GM19328 (cell line): ENCODE measurements at regions not wholly inside any gene's neighbourhood (a gene's known extent, or its start where the extent isn't known, plus 50 kb on each side); places are given as distances from the start of the nearest gene placed in this dataset.
"Not testable (repeated sequence)": the region's sequence is repeated elsewhere in the genome, so short reads cannot be mapped to it uniquely, and the experiment has no call there.

Experiments
- ATAC-seq: cut with Tn5 transposase; IDR thresholded peaks from one replicate; pipeline ENCODE4 v1.9.1; 2021; ENCODE audit warnings: mild to moderate bottlenecking, moderate library complexity; ENCODE audit not compliant: unreplicated experiment

DNA sequence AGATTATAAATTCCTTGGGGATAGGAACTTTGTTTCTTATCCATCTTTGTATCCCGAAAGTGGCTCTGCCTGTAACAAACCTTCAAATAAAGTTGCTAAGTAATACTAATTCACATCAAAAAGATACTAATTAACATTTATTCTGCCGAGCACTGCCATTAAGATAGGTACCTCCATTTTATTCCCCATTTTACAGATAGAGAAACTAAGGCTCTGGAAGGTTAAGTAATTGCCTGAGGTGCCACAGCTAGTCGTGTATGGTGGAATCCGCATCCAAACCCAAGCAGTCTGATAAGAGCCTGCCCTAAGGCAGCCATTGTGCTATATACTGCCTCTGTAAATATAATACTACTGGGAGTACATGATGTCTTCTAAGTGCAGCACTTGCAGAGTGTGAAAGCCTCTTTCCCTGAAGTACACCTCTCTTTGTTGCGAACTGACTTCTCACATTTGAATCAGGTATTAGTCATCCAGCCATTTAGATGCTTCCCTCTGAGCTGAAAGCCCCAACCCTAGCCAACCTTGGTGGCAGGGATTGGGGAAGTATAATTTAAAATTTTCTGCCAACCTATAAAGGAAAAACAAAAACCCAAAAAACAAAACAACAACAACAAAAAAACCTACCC lies 78.5 kb upstream of the CHD2 start:
- ATAC-seq, result no peak

DNA sequence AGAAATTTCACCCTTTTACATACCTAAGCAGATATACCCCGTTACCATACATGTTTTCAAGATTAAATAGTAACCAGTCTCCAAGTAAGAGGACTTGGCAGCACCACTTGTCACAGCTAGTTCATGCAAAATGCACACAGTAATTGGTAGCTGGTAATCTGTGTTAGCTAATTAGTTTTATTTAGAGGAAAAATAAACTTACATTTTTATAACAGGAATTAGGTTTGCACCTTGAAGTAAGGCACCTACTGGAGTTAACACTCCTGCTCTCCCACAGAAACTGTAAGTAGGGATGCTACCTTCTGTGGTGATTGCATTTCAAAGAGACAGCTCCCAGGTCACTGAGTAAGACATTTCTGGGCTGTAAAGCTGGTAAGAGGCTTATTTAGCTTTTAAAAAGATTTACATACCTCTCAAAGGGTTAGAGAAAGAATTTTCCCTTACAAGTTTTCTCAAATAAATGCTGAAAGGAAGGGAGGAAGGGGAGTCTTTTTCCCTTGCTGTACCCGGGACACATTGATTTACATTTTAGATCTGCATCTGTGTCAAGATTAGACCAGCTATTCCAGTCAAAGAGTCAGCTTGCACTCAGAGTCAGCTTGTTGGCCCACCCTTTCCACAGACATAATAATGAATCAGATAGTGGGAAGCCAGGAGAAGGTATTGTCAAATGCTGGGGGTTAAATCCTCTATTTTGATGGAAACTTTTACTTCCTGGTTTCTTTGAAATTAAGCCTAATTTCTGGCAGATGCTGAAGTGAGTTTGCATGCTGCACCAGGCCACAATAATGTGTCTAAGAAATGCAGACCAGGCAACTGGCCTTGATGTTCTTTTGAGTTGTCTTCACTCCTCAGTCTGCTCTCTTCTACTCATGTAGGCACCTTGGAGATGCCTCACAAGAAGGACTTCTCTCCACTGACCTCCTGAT lies 77.6 kb upstream of the CHD2 start:
- no peak for ATAC-seq

DNA sequence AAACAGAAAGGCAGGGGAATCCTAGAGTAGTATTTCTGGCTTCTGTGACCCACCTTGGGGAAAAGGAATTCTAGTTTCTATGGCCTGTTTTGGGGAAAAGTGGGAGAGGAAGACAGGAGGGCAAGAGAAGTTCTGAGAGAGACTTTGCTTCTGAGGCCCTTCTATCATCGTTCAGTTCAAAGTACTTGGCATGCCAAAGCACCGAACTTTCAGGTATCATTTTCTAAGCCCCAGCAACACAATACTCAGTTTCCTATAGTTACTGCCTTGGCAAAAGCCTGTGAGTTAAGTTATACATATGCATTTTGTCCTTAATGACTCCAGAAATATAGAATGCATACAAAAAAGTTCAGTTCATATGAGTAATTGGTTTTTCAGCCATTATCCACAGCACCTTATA lies 74.1 kb upstream of the CHD2 start:
- ATAC-seq, result no peak

DNA sequence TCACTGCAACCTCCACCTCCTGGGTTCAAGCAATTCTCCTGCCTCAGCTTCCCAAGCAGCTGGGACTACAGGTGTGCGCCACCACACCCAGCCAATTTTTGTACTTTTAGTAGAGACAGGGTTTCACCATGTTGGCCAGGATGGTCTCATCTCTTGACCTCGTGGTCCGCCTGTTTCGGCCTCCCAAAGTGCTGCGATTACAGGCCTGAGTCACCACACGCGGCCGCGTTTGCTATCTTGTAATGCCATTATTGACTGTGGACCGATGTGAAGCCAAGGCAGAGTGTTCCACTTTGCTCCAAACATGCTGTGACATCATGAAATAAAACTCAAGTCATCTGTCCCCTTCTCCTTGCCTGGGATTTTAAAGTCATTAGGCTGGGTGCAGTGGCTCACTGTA lies 72.1 kb upstream of the CHD2 start:
- ATAC-seq, result not testable (repeated sequence)

DNA sequence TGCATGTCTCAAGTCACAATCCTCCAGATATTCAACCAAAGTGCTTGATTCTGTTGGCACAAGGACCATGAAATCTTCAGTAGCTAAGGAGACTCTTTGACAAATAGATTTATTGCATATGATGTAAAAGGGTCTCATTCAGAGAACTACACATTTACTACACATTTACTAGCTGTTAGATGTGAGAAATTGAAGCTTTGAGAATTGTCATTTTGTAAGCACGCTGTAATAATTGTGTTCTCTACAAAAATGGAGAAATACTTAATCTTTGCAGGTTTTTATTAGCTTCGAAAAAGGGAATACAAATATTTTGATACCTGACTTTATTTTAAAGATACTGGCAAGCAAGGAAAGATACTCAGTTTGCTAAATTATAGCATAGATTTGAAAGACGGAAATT lies 70.2 kb upstream of the CHD2 start:
- no peak for ATAC-seq

DNA sequence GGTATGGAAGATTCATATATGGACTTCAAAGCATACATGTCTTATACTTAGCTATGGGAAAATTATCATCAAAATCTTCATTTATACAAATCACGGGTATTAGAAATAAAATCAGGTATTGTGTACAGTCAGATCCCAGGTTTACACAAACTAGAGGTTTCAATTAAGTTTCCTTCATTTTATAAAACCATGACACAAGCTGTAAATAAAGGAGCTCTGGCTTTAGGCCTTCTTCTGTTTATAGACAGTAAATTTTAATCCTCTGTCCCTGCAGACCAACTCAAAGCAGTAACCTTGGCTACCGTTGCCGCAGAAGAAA lies 68.8 kb upstream of the CHD2 start:
- ATAC-seq, result no peak

DNA sequence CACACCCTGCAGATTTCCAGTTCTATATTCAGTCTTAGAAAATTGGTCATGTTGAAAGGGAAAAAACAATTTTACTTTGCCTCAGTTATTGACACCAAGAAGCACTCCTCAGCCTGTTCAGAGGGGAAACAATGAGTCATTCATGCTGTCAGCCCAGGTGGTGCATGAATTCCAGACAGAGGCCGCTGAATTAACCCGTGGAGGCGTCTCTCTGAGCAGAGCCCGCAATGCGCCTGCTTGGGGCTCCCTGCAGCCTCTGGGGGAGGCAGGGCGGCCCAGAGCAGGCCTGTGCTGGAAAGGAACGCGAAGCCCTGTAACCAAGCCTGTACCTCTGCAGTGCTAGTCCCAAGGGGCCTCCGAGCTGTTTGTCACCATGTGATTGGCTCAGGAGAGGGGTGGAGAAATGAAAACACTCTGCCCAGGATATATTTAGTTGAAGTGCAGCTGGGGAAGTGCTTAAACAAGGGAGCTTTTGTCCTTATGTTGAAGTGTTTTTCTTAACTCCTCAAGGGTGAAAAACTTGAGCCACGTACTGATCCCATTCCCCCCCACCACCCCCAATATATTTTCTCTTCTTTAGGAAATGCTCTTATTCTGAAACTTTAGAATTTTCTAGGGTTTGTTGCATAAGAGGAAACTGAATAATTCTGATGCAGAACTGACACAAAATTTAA lies 68.3 kb upstream of the CHD2 start:
- ATAC-seq, result peak; percentile 97

DNA sequence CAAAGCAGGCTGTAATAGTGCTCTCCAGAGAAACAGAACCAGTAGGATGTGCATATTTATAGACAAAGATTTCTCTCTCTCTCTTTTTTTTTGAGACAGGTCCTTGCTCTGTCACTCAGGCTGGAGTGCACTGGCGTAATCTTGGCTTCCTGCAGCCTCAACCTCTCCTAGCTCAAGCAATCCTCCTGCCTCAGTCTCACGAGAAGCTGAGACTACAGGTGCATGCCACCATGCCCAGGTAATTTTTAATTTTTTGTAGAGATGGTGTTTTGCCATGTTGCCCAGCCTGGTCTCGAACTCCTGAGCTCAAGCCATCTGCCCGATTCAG lies 67.1 kb upstream of the CHD2 start:
- no peak for ATAC-seq

DNA sequence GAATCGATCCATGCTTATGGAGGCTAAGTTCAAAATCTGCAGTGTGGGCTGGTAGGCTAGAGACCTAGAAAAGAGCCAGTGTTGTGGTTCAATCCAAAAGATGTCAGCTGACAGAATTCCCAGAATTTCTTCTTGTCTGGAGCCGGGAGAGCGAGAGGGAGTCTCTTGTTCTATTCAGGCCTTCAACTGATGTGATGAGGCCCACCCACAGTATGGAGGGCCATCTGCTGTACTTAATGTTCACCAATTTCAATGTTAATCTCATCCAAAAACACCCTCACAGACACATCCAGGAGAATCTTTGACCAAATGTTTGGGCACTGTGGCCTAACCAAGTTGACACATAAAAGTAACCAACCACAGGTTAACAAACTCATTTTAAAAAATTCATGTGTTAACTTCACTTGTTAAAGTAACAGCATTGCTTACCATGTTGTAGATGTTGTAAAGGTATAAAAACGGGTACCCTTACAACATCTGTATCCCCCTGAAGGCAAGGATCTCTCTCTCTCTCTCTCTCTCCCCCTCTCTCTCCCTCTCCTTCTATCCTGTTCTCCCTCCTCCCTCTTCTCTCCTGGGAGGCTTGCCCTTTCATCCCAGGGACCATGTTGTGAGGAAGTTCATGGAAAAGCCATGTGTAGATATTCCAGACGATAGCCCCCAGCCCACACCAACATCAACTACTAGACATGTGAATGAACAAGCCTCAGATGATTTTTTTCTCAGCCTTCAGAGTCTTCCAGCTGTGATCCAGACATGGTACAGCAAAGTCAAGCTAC lies 66.4 kb upstream of the CHD2 start:
- no peak for ATAC-seq

DNA sequence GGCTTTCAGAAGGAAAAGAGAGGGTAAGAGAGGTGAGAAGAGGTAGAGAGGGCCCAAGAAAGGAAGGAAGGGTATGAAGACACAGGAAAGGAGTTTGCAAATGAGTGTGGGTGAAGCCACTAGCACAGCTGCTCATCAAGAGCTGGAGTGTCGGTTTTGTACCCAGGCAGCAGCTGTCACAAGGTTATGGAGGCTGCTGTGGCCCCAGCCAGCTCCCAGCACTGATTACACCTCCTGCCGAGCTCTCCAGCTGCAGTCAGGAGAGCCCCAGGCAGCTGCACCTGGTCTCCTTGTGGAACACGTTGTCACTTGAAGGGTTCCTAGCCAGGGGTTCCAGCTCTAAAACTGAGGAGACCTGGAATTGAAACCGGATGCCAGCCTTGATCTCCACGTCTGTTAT lies 60.4 kb upstream of the CHD2 start:
- peak; percentile 91 for ATAC-seq

DNA sequence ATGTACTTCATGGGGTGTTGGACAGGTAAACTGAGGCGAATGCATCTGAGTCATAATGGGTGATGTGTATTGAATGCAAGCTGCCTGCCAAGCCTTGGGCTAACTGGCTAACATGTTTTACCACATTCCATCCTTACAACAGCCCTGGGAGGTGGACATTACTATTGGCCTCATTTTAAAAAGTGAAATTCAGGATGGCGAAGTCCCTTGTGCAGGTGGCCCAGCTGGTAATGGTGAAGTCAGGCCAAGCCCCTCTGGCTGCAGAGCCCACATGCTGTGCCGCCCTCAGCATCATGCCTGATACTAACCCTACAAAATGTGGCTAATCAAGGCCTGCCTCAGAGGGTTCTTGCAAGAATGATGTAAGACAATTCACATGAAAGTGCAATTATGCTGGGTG lies 60.0 kb upstream of the CHD2 start:
- ATAC-seq, result no peak

DNA sequence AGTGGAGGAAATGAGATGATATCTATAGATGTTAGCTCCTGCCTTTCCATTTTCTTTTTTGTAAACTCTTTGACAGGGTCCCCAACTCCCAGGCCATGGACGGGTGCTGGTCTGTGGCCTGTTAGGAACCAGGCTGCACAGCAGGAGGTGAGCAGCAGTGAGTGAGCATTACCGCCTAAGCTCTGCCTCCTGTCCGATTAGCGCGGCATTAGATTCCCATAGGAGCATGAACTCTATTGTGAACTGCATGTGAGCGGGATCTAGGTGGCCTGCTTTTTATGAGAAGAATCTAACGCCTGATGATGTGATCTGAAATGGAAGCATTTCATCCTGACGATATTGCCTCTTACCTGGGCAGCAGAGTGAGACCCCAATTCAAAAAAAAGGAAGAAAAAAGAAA lies 56.8 kb upstream of the CHD2 start:
- no peak for ATAC-seq

DNA sequence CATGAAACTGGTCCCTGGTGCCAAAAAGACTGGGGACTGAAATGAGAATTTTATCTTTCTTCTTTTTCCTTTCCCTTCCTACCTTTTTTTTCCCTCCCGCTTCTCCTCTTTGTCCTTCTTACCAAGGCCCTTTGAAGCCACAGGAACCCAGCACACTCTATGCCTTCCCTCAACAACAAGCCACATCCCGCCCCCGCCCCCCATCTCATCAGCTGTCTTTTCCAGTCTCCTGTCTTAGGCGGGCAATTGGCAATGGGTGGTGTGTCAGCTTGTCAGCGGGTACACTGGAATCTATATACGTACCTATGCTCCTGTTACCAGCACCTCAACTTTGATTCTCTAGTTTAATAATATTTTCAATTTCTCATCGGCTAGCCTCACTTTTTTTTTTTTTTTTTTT lies 56.3 kb upstream of the CHD2 start:
- ATAC-seq, result no peak

DNA sequence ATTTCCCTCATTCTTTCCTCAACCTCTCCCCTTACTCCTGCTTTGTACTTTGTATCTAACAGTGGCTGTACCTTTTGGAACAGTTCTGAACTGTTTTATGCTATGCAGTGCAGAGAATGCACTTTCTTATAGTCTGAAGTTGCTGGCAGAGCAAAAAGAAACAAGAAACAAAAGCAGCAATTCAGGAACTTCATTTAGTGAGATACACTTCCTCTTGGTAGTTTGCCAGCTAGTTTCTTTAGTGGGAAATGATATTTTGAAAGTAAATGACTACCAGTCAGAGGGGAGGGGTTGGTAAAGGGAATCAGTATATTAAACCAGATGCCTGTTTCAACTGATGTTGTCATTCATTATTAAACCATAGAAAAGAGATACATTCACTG lies 55.0 kb upstream of the CHD2 start:
- ATAC-seq, result no peak

DNA sequence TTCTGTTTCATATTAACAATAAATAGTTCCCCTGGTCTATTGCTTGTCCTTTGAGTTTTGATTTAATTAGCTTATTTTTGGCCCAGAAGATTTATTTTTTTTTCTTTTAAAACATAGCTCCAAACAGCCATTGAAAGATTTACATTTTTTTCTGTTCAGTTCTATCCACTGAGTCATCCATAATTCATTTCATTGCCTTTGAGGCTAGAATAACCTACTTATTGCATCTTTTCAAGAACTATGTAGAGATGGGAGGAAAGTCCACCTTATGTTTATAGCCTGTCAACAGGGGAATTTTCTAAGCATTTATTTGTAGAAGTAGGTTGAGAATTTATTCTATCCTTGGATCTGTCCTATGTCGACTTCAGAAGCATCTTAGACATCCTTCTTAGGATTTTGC lies 53.4 kb upstream of the CHD2 start:
- no peak for ATAC-seq

DNA sequence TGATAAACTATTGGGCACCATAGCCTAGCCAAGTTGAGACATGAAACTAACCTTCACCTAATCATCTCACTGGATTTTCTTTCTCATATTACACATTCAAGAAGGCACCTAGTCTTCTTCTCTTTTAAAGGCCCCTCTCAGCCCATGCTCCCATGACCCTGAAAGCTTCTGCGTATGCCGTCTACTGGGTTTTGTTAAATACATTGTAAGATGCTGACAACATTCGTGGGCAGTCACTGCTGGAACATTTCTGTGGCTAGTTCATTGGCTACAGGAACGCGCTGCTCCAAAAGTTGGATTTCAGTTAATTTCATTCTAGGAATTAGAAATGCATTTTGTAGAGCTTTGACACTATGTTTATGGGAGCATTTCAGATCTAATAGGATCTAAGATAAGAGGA lies 52.3 kb upstream of the CHD2 start:
- ATAC-seq, result no peak

DNA sequence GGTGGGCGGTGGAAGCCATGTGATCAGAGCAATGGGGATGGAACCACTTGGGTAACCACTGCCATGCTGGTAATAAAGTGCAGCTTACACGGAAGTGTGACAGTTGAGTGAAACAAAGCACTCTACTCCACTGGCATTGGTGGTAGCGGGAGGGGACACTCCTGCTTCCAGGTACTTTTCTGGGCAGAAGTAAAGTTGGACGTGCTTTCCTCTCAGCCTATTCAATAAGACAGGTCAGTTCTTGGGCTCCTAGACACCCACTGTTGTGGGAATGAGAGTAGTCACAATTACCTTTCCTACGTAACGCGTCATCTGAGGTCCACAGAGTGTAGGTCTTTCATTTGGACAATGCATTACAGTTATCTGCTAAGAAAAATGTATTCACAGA lies 51.7 kb upstream of the CHD2 start:
- no peak for ATAC-seq

DNA sequence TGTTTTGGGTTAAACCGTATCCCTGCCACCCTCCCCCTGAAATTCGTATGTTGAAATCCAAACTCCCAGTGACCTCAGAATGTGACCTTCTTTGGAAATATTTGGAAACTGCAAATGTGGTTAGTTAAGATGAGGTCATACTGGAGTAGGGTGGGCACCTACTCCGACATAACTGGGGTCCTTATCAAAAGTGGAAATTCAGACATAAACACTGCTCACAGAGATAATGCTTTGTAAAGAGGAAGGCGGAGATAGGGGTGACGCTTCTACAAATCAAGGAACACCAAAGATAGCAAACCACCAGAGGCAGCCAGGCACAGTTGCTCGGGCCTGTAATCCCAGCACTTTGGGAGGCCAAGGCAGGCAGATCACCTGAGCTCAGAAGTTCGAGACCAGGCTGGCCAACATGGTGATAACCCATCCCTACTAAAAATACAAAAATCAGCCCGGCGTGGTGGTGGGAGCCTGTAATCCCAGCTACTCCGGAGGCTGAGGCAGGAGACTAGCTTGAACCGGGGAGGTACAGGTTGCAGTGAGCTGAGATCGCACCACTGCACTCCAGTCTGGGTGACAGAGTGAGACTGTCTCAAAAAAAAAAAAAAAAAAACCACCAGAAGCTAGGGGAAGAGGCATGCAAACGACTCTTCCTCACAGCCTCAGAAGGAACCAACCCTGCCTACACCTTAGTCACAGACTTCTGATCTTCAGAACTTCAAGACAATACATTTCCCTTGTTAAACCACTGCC lies 51.1 kb upstream of the CHD2 start:
- ATAC-seq, result peak; percentile 78

DNA sequence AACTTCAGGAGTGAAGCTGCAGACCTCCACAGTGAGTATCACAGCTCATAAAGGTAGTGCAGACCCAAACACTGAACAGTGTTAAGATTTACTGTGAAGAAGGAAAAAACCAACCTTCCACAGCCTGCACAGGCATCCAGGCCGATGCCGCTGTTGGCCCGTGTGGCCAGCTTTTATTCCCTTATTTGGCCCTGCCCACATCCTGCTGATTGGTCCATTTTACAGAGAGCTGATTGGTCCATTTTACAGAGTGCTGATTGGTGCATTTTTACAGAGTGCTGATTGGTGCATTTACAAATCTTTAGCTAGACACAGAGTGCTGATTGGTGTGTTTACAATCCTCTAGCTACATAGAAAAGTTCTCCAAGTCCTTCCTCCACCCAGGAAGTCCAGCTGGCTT lies 49.9 kb upstream of the CHD2 start:
- not testable (repeated sequence) for ATAC-seq
